Prostate gland (tissue), 2 donors: ENCODE measurements at regions not wholly inside any gene's neighbourhood (a gene's known extent, or its start where the extent isn't known, plus 50 kb on each side); places are given as distances from the start of the nearest gene placed in this dataset.

Source experiments
- DNase-seq: peaks from one replicate; pipeline ENCODE4 v3.0.0-alpha.2; 2019; ENCODE audit warnings: low spot score
- H3K27ac ChIP-seq, 2 donors: fragments of 200-600 bp; sonication (generic); 2 replicates each; pipeline ENCODE4 v1.5.1; 2017 to 2019
- H3K27me3 ChIP-seq: fragments of 200-600 bp; sonication (generic); replicated peaks from 2 replicates; pipeline ENCODE4 v1.5.1; 2019; ENCODE audit not compliant: insufficient read depth
- H3K36me3 ChIP-seq, 2 donors: fragments of 200-600 bp; sonication (generic); 1 replicate in 1 of 2; 2 replicates in 1 of 2; pipeline versions ENCODE4 v1.5.1 to v1.8.1; 2017 to 2019
- H3K4me1 ChIP-seq: fragments of 200-600 bp; sonication (generic); replicated peaks from 2 replicates; pipeline ENCODE4 v1.5.1; 2019
- H3K4me3 ChIP-seq, 2 donors: fragments of 200-600 bp; sonication (generic); 2 replicates each; pipeline ENCODE4 v1.5.1; 2017 to 2019
- H3K9me3 ChIP-seq: fragments of 200-600 bp; sonication (generic); 2 replicates; pipeline ENCODE4 v1.5.1; 2017
- CTCF ChIP-seq, 4 experiments: fragments of 200-600 bp in 2 of 4; fragments of 450-650 bp in 2 of 4; sonication (generic) in 2 of 4; IDR thresholded peaks; 1 replicate in 3 of 4; 2 replicates in 1 of 4; pipeline ENCODE4 v1.5.1; 2016 to 2019; ENCODE audit warnings: antibody characterized with exemption in 4 of 4, mild to moderate bottlenecking in 2 of 4, moderate library complexity in 2 of 4
- POLR2A ChIP-seq: fragments of 450-650 bp; IDR thresholded peaks from one replicate; pipeline ENCODE4 v1.6.1; 2016; ENCODE audit warnings: antibody characterized with exemption, mild to moderate bottlenecking
- POLR2AphosphoS5 ChIP-seq: sonication (generic); formaldehyde crosslinking; IDR thresholded peaks from one replicate; pipeline ENCODE4 v1.6.1; 2017; ENCODE audit warnings: antibody characterized with exemption
- WGBS: methylation state at CpG from one replicate; pipeline ENCODE4 v1.1.5; 2018; 5-methylcytosine and 5-hydroxymethylcytosine counted together
- intact Hi-C: fragments of 100-400 bp; cut with DNase I; formaldehyde crosslinking; loops from one replicate; pipeline ENCODE4 v1.14.2; 2022

DNA sequence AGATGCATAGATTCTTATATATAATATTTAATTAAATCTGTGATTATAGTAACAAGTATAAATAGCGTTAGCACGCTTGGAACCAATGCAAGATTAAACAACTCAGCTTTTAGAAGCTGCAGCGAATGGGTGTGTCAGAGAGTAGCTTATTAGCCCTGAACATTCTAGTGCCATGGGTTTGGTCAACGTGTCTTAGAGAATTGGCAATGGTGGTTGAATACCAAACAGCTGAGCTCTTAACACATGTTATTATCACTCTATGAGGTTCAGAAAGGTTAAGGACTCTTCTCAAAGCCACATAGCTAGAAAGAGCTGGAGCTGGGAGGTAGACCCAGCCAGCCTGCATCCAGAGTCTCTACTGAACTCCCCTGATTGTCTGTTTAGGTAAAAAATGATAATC, 284.2 kb upstream of the CHD6 start:
- Histone ChIP-seq H3K4me3 (no peak overlapping the region), H3K27me3 (no peaks in the 10 kb centered on the region), H3K36me3 (no peaks in the 10 kb centered on the region), H3K4me1 (no peaks in the 10 kb centered on the region), H3K9me3 (no peaks in the 10 kb centered on the region), H3K27ac (no peak overlapping the region)
- TF ChIP-seq POLR2A (no peak), POLR2AphosphoS5 (no peak), CTCF (IDR thresholded peaks at IDR 0.05) (no peak)
- intact Hi-C loops, result no loop called here
- no peak for DNase-seq
- WGBS, result 70% methylated on average over 4 of the region's 4 CpGs

GRCh38 chr20:41900201-41900691, 282.1 kb upstream of the CHD6 start:
- no peak for DNase-seq
- Histone ChIP-seq H3K36me3 (no peaks in the 10 kb centered on the region), H3K4me1 (no peaks in the 10 kb centered on the region), H3K27ac (no peak overlapping the region), H3K27me3 (no peaks in the 10 kb centered on the region), H3K4me3 (no peak overlapping the region), H3K9me3 (no peaks in the 10 kb centered on the region)
- intact Hi-C loops, result no loop called here
- 80% methylated on average over 4 of the region's 4 CpGs for WGBS
- TF ChIP-seq CTCF (IDR thresholded peaks at IDR 0.05) (no peak), POLR2A (no peak), POLR2AphosphoS5 (no peak)

DNA sequence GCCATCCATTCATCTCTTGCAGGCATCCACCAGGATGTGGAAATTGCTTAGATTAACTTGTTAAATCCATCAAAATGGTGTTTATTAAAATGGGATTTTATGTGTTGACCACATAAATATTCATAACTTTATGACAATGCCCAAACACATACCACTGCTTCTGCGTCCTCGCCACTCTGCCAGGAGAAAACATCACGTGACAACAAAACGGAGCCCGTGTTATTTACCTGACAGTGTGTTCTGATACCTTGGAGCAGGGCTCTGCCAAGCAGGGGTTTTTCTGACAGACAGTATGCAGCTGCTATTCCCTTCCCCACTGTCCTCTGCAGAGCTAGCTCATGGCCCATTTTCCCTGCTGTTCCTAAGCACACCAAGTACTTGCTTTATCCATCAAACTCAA, 279.5 kb upstream of the CHD6 start:
- no peak for DNase-seq
- H3K9me3 ChIP-seq, result no peaks in the 10 kb centered on the region
- no peak overlapping the region for H3K27ac ChIP-seq
- no peak for TF ChIP-seq POLR2A
- no peaks in the 10 kb centered on the region for H3K27me3 ChIP-seq
- intact Hi-C loops, result no loop called here
- WGBS, result 65% methylated on average over 5 of the region's 5 CpGs
- H3K4me3 ChIP-seq, result no peak overlapping the region
- H3K4me1 ChIP-seq, result no peaks in the 10 kb centered on the region
- H3K36me3 ChIP-seq, result no peaks in the 10 kb centered on the region

DNA sequence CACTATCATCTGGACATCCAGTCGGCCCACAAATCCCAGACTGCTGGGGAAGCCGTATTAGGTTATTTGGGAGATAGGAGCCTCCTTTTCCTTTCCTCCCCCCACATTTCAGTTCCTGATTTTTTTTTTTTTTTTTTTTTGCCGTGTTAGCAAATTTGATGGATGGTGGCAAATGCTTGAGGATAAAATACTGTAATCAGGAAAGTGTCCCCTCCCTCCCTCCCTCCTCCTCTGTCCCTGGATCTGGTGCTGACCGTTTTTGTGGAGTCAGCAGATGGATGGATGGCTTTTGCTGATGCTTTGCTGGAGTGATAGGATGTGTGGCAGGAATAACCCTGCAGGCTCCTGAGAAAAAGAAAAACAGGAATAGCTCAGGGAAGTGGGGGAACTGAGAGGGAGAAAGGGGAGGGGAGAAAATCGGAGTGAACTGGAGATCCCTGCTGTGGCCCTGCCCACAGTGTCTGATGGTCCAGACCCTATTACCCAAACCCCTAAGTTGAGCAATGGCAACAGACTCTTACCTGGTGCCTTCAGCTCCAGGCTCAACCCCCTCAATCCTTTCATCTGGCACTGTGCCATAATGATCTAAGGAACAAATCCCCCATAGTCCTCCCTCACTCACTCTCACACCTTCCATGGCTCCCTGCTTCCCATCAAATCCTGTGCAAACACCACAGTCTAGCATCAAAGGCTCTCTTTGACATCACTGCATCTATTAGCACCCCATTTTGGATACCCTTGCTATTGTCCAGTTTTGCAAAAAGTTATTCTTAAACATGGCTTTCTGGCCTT, 277.3 kb upstream of the CHD6 start:
- intact Hi-C loops, result no loop called here
- no peak for TF ChIP-seq POLR2A
- DNase-seq, result no peak
- Histone ChIP-seq H3K9me3 (no peaks in the 10 kb centered on the region), H3K27ac (no peak overlapping the region), H3K27me3 (no peaks in the 10 kb centered on the region), H3K4me1 (no peaks in the 10 kb centered on the region), H3K36me3 (no peaks in the 10 kb centered on the region), H3K4me3 (no peak overlapping the region)
- WGBS, result 56% methylated on average over 5 of the region's 5 CpGs

- no peak for DNase-seq
- H3K27me3 ChIP-seq, result no peaks in the 10 kb centered on the region
- H3K4me1 ChIP-seq, result no peaks in the 10 kb centered on the region
- H3K4me3 ChIP-seq, result no peak overlapping the region
- H3K36me3 ChIP-seq, result no peaks in the 10 kb centered on the region
- WGBS, result 90% methylated on average over 10 of the region's 10 CpGs
- no peaks in the 10 kb centered on the region for H3K9me3 ChIP-seq
- no peak overlapping the region for H3K27ac ChIP-seq
- intact Hi-C loops, result no loop called here
- no peak for TF ChIP-seq CTCF (IDR thresholded peaks at IDR 0.05)
- no peak for TF ChIP-seq POLR2A
- TF ChIP-seq POLR2AphosphoS5, result no peak
Observed at GRCh38 chr20:41894255-41894963, 276.2 kb upstream of the CHD6 start.
